GM23338 (cell line): ENCODE measurements at regions not wholly inside any gene's neighbourhood (a gene's known extent, or its start where the extent isn't known, plus 50 kb on each side); places are given as distances from the start of the nearest gene placed in this dataset.

ENCODE experiments used
- ATAC-seq: fragments of 200-7000 bp; cut with Tn5 transposase; 3 replicates; pipeline ENCODE4 v1.9.1; 2020
- DNase-seq: peaks from one replicate; pipeline ENCODE4 v3.0.0-alpha.2; 2015; ENCODE audit warnings: low spot score
- H2AFZ ChIP-seq: fragments of 200-600 bp; sonication (generic); 2 replicates; pipeline ENCODE4 v1.8.0; 2016; ENCODE audit warnings: antibody characterized with exemption, mild to moderate bottlenecking, moderate library complexity
- H3F3A ChIP-seq: fragments of 200-600 bp; sonication (generic); replicated peaks from 2 replicates; pipeline ENCODE4 v1.8.0; 2017; ENCODE audit warnings: antibody characterized with exemption, mixed run types, low read depth
- H3K27ac ChIP-seq: fragments of 200-600 bp; sonication (generic); 2 replicates; pipeline ENCODE4 v1.6.1; 2016; ENCODE audit warnings: low read depth
- H3K27me3 ChIP-seq: fragments of 200-600 bp; sonication (generic); 2 replicates; pipeline ENCODE4 v1.8.0; 2016; ENCODE audit warnings: mild to moderate bottlenecking, mixed run types, moderate library complexity; ENCODE audit not compliant: insufficient read depth
- H3K36me3 ChIP-seq: fragments of 200-600 bp; sonication (generic); 2 replicates; pipeline ENCODE4 v1.8.0; 2016; ENCODE audit warnings: mild to moderate bottlenecking; ENCODE audit not compliant: insufficient read depth
- H3K4me1 ChIP-seq: fragments of 200-600 bp; sonication (generic); 2 replicates; pipeline ENCODE4 v1.8.0; 2016; ENCODE audit warnings: mild to moderate bottlenecking, moderate library complexity; ENCODE audit not compliant: insufficient read depth
- H3K4me2 ChIP-seq: fragments of 200-600 bp; sonication (generic); 2 replicates; pipeline ENCODE4 v1.7.1; 2017; ENCODE audit warnings: mixed run types
- H3K4me3 ChIP-seq: fragments of 200-600 bp; sonication (generic); 2 replicates; pipeline ENCODE4 v1.6.1; 2016; ENCODE audit warnings: mixed run types
- H3K79me2 ChIP-seq: fragments of 200-600 bp; sonication (generic); replicated peaks from 2 replicates; pipeline ENCODE4 v1.8.0; 2017; ENCODE audit warnings: mild to moderate bottlenecking; ENCODE audit not compliant: insufficient read depth
- H3K9me2 ChIP-seq: fragments of 200-600 bp; sonication (generic); 2 replicates; pipeline ENCODE4 v1.8.0; 2017; ENCODE audit not compliant: insufficient read depth
- H4K20me1 ChIP-seq: fragments of 200-600 bp; sonication (generic); replicated peaks from 2 replicates; pipeline ENCODE4 v1.8.0; 2017; ENCODE audit warnings: mild to moderate bottlenecking; ENCODE audit not compliant: insufficient read depth
- H3K27ac Mint-ChIP-seq: 2 replicates; pipeline ENCODE4 v1.8.0; 2020; ENCODE audit warnings: inconsistent platforms, mild to moderate bottlenecking, moderate library complexity, mixed read lengths
- H3K27me3 Mint-ChIP-seq: 3 replicates; pipeline ENCODE4 v1.8.0; 2022; ENCODE audit warnings: low read depth, mild to moderate bottlenecking, moderate library complexity, mixed read lengths, inconsistent platforms; ENCODE audit not compliant: insufficient read depth, poor library complexity
- H3K36me3 Mint-ChIP-seq: 3 replicates; pipeline ENCODE4 v1.8.0; 2021; ENCODE audit warnings: low read depth, mild to moderate bottlenecking, inconsistent platforms, moderate library complexity, mixed read lengths
- H3K4me1 Mint-ChIP-seq: 3 replicates; pipeline ENCODE4 v1.8.0; 2020; ENCODE audit warnings: mild to moderate bottlenecking, inconsistent platforms, mixed read lengths
- H3K4me3 Mint-ChIP-seq: 3 replicates; pipeline ENCODE4 v1.8.0; 2021; ENCODE audit warnings: moderate library complexity, mild to moderate bottlenecking, inconsistent platforms, mixed read lengths
- H3K9me3 Mint-ChIP-seq: 3 replicates; pipeline ENCODE4 v1.8.0; 2020; ENCODE audit warnings: moderate library complexity, mild to moderate bottlenecking, inconsistent platforms, mixed read lengths
- CREB1 ChIP-seq: fragments of 250-450 bp; sonication (Bioruptor Pico); IDR thresholded peaks from 2 replicates; pipeline ENCODE4 v1.5.0; 2020; ENCODE audit warnings: low read depth, mild to moderate bottlenecking, moderate library complexity
- EZH2 ChIP-seq: fragments of 200-600 bp; sonication (generic); IDR thresholded peaks from one replicate; pipeline ENCODE4 v1.8.0; 2017; ENCODE audit warnings: antibody characterized with exemption, mild to moderate bottlenecking, low read depth; ENCODE audit not compliant: unreplicated experiment
- EZH2phosphoT487 ChIP-seq: fragments of 200-600 bp; sonication (generic); IDR thresholded peaks from one replicate; pipeline ENCODE4 v1.8.1; 2018; ENCODE audit warnings: antibody characterized with exemption; ENCODE audit not compliant: unreplicated experiment
- JUNB ChIP-seq: IDR thresholded peaks from one replicate; pipeline ENCODE4 v1.6.1; 2016; ENCODE audit warnings: antibody characterized with exemption; ENCODE audit not compliant: unreplicated experiment
- NANOG ChIP-seq: IDR thresholded peaks from 2 replicates; pipeline ENCODE4 v1.6.1; 2016; ENCODE audit warnings: antibody characterized with exemption, borderline replicate concordance
- POLR2AphosphoS5 ChIP-seq: IDR thresholded peaks from 2 replicates; pipeline ENCODE4 v1.6.1; 2016; ENCODE audit warnings: antibody characterized with exemption, low read depth
- STAT1 ChIP-seq: IDR thresholded peaks from one replicate; pipeline ENCODE4 v1.6.1; 2016; ENCODE audit warnings: antibody characterized with exemption; ENCODE audit not compliant: unreplicated experiment
- ZNF114 ChIP-seq: fragments of 250-450 bp; sonication (Bioruptor Pico); IDR thresholded peaks from 2 replicates; pipeline ENCODE4 v1.5.0; 2020; ENCODE audit warnings: mild to moderate bottlenecking, moderate library complexity
- ZNF331 ChIP-seq: fragments of 250-450 bp; sonication (Bioruptor Pico); IDR thresholded peaks from 2 replicates; pipeline ENCODE4 v1.5.0; 2020; ENCODE audit warnings: low read depth, mild to moderate bottlenecking, moderate library complexity
- TF ChIP-seq, protein P1 (sequence below), 2 experiments: fragments of 200-600 bp in 1 of 2; sonication (generic) in 1 of 2; conservative IDR thresholded peaks; 2 replicates each; pipeline versions ENCODE4 v1.5.1 to v1.6.1; 2016 to 2017; ENCODE audit warnings: antibody characterized with exemption in 2 of 2, low read depth in 2 of 2, mild to moderate bottlenecking in 2 of 2, moderate library complexity in 1 of 2
- TF ChIP-seq, protein P2 (sequence below): IDR thresholded peaks from one replicate; pipeline ENCODE4 v1.6.1; 2018; ENCODE audit warnings: antibody characterized with exemption; ENCODE audit not compliant: unreplicated experiment
- TF ChIP-seq, protein P3 (sequence below): fragments of 250-450 bp; sonication (Bioruptor Pico); IDR thresholded peaks from 2 replicates; pipeline ENCODE4 v1.5.0; 2020; ENCODE audit warnings: mild to moderate bottlenecking, moderate library complexity
- TF ChIP-seq, protein P4 (sequence below): IDR thresholded peaks from 2 replicates; pipeline ENCODE4 v1.6.1; 2016; ENCODE audit warnings: antibody characterized with exemption

DNA sequence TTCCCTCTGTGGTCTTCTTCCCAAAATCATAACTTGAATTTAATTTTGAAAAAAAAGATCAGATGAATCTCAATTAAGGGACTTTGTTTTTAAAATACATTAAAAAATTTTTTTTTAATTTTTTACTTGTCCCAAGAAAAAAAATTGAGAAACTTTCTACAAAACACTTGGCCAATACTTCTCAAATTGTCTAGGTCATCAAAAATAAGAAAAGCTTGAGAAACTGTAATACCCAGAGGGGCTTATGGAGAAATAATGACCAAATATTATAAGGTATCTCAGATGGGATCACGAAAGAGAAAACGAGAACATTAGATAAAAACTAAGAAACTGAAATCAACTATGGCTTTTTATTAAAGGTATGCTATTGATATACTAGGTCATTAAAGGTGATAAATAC lies 835.0 kb downstream of the GATA3 start:
- Histone ChIP-seq H3K4me2 (no peak overlapping the region), H4K20me1 (no peaks in the 10 kb centered on the region), H3K27me3 (no peaks in the 10 kb centered on the region), H2AFZ (no peak overlapping the region), H3K36me3 (no peaks in the 10 kb centered on the region), H3K4me1 (no peaks in the 10 kb centered on the region), H3K9me2 (no peaks in the 10 kb centered on the region), H3K79me2 (no peaks in the 10 kb centered on the region), H3K4me3 (no peak overlapping the region), H3K27ac (no peak overlapping the region), H3F3A (no peaks in the 10 kb centered on the region)
- Mint-ChIP-seq H3K4me3 (no peak overlapping the region), H3K9me3 (no peaks in the 10 kb centered on the region), H3K4me1 (no peaks in the 10 kb centered on the region), H3K27me3 (no peaks in the 10 kb centered on the region), H3K36me3 (no peaks in the 10 kb centered on the region), H3K27ac (no peak overlapping the region)
- ATAC-seq (no peak), DNase-seq (no peak)
- TF ChIP-seq JUNB = no peak
- TF ChIP-seq ZNF114 (CRISPR knock-in tag) = no peak
- TF ChIP-seq, protein P1, sequence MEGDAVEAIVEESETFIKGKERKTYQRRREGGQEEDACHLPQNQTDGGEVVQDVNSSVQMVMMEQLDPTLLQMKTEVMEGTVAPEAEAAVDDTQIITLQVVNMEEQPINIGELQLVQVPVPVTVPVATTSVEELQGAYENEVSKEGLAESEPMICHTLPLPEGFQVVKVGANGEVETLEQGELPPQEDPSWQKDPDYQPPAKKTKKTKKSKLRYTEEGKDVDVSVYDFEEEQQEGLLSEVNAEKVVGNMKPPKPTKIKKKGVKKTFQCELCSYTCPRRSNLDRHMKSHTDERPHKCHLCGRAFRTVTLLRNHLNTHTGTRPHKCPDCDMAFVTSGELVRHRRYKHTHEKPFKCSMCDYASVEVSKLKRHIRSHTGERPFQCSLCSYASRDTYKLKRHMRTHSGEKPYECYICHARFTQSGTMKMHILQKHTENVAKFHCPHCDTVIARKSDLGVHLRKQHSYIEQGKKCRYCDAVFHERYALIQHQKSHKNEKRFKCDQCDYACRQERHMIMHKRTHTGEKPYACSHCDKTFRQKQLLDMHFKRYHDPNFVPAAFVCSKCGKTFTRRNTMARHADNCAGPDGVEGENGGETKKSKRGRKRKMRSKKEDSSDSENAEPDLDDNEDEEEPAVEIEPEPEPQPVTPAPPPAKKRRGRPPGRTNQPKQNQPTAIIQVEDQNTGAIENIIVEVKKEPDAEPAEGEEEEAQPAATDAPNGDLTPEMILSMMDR (conservative IDR thresholded peaks at IDR 0.05; ENCODE audit: low read depth in 2 of 2) = no peak
- TF ChIP-seq ZNF331 (CRISPR knock-in tag) = no peak
- TF ChIP-seq STAT1 = no peak
- no peak for TF ChIP-seq EZH2
- TF ChIP-seq, protein P2, sequence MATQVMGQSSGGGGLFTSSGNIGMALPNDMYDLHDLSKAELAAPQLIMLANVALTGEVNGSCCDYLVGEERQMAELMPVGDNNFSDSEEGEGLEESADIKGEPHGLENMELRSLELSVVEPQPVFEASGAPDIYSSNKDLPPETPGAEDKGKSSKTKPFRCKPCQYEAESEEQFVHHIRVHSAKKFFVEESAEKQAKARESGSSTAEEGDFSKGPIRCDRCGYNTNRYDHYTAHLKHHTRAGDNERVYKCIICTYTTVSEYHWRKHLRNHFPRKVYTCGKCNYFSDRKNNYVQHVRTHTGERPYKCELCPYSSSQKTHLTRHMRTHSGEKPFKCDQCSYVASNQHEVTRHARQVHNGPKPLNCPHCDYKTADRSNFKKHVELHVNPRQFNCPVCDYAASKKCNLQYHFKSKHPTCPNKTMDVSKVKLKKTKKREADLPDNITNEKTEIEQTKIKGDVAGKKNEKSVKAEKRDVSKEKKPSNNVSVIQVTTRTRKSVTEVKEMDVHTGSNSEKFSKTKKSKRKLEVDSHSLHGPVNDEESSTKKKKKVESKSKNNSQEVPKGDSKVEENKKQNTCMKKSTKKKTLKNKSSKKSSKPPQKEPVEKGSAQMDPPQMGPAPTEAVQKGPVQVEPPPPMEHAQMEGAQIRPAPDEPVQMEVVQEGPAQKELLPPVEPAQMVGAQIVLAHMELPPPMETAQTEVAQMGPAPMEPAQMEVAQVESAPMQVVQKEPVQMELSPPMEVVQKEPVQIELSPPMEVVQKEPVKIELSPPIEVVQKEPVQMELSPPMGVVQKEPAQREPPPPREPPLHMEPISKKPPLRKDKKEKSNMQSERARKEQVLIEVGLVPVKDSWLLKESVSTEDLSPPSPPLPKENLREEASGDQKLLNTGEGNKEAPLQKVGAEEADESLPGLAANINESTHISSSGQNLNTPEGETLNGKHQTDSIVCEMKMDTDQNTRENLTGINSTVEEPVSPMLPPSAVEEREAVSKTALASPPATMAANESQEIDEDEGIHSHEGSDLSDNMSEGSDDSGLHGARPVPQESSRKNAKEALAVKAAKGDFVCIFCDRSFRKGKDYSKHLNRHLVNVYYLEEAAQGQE = no peak
- no peak for TF ChIP-seq EZH2phosphoT487
- TF ChIP-seq, protein P3, sequence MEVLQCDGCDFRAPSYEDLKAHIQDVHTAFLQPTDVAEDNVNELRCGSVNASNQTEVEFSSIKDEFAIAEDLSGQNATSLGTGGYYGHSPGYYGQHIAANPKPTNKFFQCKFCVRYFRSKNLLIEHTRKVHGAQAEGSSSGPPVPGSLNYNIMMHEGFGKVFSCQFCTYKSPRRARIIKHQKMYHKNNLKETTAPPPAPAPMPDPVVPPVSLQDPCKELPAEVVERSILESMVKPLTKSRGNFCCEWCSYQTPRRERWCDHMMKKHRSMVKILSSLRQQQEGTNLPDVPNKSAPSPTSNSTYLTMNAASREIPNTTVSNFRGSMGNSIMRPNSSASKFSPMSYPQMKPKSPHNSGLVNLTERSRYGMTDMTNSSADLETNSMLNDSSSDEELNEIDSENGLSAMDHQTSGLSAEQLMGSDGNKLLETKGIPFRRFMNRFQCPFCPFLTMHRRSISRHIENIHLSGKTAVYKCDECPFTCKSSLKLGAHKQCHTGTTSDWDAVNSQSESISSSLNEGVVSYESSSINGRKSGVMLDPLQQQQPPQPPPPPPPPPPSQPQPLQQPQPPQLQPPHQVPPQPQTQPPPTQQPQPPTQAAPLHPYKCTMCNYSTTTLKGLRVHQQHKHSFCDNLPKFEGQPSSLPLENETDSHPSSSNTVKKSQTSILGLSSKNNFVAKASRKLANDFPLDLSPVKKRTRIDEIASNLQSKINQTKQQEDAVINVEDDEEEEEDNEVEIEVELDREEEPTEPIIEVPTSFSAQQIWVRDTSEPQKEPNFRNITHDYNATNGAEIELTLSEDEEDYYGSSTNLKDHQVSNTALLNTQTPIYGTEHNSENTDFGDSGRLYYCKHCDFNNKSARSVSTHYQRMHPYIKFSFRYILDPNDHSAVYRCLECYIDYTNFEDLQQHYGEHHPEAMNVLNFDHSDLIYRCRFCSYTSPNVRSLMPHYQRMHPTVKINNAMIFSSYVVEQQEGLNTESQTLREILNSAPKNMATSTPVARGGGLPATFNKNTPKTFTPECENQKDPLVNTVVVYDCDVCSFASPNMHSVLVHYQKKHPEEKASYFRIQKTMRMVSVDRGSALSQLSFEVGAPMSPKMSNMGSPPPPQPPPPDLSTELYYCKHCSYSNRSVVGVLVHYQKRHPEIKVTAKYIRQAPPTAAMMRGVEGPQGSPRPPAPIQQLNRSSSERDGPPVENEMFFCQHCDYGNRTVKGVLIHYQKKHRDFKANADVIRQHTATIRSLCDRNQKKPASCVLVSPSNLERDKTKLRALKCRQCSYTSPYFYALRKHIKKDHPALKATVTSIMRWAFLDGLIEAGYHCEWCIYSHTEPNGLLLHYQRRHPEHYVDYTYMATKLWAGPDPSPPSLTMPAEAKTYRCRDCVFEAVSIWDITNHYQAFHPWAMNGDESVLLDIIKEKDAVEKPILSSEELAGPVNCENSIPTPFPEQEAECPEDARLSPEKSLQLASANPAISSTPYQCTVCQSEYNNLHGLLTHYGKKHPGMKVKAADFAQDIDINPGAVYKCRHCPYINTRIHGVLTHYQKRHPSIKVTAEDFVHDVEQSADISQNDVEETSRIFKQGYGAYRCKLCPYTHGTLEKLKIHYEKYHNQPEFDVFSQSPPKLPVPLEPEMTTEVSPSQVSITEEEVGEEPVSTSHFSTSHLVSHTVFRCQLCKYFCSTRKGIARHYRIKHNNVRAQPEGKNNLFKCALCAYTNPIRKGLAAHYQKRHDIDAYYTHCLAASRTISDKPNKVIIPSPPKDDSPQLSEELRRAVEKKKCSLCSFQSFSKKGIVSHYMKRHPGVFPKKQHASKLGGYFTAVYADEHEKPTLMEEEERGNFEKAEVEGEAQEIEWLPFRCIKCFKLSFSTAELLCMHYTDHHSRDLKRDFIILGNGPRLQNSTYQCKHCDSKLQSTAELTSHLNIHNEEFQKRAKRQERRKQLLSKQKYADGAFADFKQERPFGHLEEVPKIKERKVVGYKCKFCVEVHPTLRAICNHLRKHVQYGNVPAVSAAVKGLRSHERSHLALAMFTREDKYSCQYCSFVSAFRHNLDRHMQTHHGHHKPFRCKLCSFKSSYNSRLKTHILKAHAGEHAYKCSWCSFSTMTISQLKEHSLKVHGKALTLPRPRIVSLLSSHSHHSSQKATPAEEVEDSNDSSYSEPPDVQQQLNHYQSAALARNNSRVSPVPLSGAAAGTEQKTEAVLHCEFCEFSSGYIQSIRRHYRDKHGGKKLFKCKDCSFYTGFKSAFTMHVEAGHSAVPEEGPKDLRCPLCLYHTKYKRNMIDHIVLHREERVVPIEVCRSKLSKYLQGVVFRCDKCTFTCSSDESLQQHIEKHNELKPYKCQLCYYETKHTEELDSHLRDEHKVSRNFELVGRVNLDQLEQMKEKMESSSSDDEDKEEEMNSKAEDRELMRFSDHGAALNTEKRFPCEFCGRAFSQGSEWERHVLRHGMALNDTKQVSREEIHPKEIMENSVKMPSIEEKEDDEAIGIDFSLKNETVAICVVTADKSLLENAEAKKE (CRISPR knock-in tag) = no peak
- no peak for TF ChIP-seq CREB1 (CRISPR knock-in tag)
- TF ChIP-seq, protein P4, sequence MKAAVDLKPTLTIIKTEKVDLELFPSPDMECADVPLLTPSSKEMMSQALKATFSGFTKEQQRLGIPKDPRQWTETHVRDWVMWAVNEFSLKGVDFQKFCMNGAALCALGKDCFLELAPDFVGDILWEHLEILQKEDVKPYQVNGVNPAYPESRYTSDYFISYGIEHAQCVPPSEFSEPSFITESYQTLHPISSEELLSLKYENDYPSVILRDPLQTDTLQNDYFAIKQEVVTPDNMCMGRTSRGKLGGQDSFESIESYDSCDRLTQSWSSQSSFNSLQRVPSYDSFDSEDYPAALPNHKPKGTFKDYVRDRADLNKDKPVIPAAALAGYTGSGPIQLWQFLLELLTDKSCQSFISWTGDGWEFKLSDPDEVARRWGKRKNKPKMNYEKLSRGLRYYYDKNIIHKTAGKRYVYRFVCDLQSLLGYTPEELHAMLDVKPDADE = no peak
- no peak for TF ChIP-seq POLR2AphosphoS5
- no peak for TF ChIP-seq NANOG
